ENCODE measurements at regions not wholly inside any gene's neighbourhood (a gene's known extent, or its start where the extent isn't known, plus 50 kb on each side); places are given as distances from the start of the nearest gene placed in this dataset.

GRCh38 chr7:142481548-142481947, 223.7 kb upstream of the PRSS58 start:
- peak; percentile 36 to 51 for TF ChIP-seq CTCF (conservative IDR thresholded peaks at IDR 0.05 in 1 of 2, IDR thresholded peaks at IDR 0.05 in 1 of 2; ENCODE audit: low read depth in 1 of 2, low read length in 2 of 2)
- TF ChIP-seq EZH2 (IDR thresholded peaks at IDR 0.05; ENCODE audit: low read length, missing control alignments), result no peak
